ENCODE measurements at regions not wholly inside any gene's neighbourhood (a gene's known extent, or its start where the extent isn't known, plus 50 kb on each side); places are given as distances from the start of the nearest gene placed in this dataset.
"Not testable (repeated sequence)": the region's sequence is repeated elsewhere in the genome, so short reads cannot be mapped to it uniquely, and the experiment has no call there.

DNA sequence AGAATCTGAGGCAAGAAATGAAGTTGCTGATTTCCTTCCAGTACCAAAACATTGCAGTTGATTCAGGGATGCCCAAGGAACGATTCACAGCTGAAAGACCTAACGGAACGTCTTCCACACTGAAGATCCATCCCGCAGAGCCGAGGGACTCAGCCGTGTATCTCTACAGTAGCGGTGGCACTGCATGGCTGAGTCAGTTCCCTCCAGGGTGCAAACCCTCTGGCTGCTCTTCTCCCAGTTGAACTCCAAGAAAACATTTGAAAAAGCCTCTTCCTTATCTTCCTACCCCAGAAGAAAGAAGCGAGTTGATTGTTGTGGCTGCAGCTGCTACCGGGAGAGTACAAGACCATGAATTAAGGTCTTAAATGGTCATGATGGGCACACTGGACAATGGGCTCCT is 147.1 kb upstream of the PRSS1 start:
- no peak for DNase-seq

DNA sequence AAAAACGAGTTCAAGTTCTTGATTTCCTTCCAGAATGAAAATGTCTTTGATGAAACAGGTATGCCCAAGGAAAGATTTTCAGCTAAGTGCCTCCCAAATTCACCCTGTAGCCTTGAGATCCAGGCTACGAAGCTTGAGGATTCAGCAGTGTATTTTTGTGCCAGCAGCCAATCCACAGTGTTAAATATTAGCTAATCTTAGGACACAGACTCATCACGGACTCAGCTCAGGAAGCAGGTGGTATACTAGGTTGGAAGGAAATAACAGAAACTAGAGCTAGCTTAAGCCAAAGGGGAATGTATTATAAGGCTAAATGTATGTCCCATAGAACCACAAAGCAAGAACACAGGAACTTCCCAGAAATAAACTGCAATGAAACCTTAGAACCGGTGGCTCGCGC is 151.0 kb upstream of the PRSS1 start:
- DNase-seq = no peak

- DNase-seq = no peak
These were observed 151.7 kb upstream of the PRSS1 start for GRCh38 chr7:142597547-142597946.

- DNase-seq = no peak
These were observed 153.3 kb upstream of the PRSS1 start for GRCh38 chr7:142595816-142596516.

- no peak for DNase-seq
These were observed 155.2 kb upstream of the PRSS1 start for GRCh38 chr7:142594078-142594477.

- no peak for DNase-seq
These were observed 156.2 kb upstream of the PRSS1 start for GRCh38 chr7:142593106-142593505.

DNA sequence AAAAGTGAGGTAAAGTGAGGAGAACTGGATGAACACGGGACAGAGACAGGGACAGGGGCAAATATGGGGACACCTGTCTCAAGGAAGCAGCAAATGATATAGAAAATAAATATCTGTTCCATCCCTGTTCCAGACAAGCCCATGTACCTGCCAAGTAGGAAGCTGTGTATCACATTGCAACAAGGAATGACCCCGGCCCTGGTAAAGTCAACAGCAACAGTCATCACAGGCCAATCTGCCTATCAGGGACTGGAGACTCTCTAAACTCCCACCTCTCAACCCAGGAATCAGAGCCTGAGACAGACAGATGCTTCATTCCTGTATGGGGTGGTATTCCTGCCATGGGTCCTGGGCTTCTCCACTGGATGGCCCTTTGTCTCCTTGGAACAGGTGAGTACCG is 156.6 kb upstream of the PRSS1 start:
- no peak for DNase-seq

GRCh38 chr7:142592231-142592630 is 157.0 kb upstream of the PRSS1 start:
- no peak for DNase-seq

DNA sequence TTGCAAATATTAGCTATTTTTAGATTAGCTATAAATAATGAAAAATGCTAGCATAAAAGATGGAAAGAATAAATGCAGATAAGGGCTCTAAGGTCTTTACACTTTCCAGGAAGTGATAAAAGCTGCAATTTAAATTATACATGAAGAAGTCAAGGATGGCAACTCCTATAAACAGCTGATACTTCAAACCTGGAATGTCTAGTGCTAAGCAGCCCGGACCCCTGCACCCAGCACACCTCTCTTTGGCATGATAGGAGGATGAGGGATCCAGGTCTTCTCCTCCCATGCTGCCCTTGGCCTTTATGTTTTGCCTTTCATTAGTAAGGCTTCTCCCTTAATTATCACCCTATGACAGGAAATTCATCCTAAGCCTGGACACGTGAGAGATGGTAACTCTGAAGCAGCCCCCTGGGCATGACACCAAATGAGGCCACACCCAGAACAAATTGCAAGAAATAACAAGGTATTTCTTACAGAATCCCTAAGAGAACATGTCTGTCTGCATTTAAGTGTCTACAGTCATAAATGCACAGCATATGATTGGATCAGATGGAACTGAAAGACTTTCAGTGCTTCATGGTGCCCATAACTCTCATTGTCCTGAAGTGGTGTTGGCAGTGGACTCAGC is 158.3 kb upstream of the PRSS1 start:
- no peak for DNase-seq

DNA sequence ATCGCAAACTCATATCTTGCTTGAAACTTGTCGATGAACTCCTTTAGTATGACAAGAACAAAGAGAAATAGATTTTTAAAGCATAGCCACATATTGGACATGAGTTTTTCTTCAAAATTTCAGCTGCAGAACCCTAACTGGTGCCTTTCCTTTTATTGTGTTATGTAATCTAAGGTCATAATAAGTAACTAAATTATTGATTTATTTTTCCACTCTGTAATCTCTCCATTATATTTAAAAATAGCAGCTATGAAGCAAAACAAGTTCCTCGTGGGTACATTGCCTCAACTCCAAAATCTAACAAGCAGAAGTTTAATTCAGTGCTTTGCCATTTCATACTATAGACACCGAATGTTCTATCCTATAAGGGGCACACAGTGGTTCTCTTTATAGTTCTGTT is 159.2 kb upstream of the PRSS1 start:
- DNase-seq = no peak

DNA sequence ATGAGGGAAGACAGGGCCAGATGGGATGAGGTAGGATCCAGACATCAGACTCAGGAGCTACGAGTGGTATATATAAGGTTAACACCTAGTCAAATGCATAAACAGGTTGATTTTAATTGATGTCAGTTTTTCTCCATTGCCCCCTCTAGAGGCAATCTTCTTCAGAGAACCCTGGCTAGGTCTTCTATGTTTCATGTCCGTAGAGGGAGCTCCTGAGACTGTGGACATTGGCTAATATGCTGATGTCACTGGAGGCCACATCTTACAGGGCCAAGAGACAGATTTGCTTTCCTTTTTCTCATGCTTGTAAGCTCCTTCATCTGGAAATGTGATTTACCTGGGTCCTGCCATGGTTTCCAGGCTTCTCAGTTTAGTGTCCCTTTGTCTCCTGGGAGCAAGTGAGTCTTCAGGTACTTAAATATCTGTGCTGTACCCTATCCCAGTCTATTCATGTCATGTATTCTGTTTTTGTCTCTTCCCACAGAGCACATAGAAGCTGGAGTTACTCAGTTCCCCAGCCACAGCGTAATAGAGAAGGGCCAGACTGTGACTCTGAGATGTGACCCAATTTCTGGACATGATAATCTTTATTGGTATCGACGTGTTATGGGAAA is 161.6 kb upstream of the PRSS1 start:
- no peak for DNase-seq

- no peak for DNase-seq
These were observed 162.7 kb upstream of the PRSS1 start for GRCh38 chr7:142586611-142587010.

GRCh38 chr7:142585425-142585824 is 163.8 kb upstream of the PRSS1 start:
- no peak for DNase-seq

DNA sequence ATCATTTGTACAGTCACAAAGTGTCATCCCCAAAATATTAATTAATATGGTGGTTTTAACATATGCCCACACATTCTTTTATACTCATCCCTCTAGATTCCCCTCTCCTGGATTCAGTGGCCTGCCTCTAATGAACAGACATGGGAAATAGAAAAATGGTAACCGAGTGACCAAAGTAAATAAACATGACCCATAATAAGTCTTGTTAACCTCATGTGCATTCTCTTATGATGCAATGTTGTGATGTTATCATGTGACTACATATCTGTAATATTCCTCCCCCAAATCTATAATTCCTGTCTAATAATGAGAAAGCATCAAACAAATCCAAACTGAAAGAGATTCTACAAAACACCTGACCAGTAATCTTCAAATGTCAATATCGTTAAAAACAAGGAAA is 164.5 kb upstream of the PRSS1 start:
- no peak for DNase-seq

- DNase-seq = no peak
These were observed 165.8 kb upstream of the PRSS1 start for GRCh38 chr7:142583446-142583845.

- no peak for DNase-seq
These were observed 166.9 kb upstream of the PRSS1 start for GRCh38 chr7:142582351-142582750.

GRCh38 chr7:142581341-142581740 is 167.9 kb upstream of the PRSS1 start:
- DNase-seq = no peak

DNA sequence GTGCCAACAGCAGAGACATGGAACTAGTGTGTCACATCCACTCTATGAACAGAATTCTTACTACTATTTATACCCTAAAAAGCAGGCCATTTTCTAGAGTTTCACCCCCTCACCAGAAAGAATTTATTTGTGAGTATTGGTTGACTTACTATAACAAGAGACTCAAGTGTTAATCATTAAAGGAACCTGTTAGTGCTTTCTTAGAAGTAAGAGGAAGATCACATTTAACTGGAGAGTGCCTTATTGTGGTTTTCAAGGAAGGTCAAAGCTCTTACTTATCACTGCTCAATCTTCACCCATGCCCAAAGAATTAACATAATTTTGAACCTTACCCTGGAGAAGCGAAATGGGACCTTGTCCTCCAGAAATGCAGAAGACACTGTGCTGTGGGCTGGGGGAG is 169.3 kb upstream of the PRSS1 start:
- DNase-seq = no peak

DNA sequence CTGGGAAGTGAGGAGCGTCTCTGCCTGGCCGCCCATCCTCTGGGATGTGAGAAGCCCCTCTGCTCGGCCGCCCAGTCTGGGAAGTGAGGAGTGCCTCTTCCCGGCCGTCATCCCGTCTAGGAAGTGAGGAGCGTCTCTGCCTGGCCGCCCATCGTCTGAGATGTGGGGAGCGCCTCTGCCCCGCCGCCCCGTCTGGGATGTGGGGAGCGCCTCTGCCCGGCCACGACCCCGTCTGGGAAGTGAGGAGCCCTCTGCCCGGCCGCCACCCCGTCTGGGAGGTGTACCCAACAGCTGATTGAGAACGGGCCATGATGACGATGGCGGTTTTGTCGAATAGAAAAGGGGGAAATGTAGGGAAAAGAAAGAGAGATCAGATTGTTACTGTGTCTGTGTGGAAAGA is 173.9 kb upstream of the PRSS1 start:
- not testable (repeated sequence) for DNase-seq

DNA sequence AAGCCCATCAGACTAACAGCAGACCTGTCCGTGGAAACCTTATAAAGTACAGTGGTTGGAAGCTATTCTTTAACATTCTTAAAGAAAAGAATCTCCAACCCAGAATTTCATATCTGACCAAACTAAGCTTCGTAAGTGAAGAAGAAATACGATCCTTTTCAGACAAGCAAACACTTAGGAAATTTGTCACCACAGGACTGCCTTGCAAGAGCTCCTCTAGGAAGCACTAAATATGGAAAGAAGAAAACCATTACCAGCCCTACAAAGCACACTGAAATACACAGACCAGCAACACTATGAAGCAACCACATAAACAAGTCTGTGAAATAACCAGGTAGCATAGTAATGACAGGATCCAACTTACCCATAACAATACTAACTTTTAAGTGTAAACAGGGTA is 177.7 kb upstream of the PRSS1 start:
- DNase-seq = no peak

GRCh38 chr7:142569851-142570250 is 179.4 kb upstream of the PRSS1 start:
- no peak for DNase-seq

GRCh38 chr7:142568435-142569097 is 180.7 kb upstream of the PRSS1 start:
- no peak for DNase-seq

DNA sequence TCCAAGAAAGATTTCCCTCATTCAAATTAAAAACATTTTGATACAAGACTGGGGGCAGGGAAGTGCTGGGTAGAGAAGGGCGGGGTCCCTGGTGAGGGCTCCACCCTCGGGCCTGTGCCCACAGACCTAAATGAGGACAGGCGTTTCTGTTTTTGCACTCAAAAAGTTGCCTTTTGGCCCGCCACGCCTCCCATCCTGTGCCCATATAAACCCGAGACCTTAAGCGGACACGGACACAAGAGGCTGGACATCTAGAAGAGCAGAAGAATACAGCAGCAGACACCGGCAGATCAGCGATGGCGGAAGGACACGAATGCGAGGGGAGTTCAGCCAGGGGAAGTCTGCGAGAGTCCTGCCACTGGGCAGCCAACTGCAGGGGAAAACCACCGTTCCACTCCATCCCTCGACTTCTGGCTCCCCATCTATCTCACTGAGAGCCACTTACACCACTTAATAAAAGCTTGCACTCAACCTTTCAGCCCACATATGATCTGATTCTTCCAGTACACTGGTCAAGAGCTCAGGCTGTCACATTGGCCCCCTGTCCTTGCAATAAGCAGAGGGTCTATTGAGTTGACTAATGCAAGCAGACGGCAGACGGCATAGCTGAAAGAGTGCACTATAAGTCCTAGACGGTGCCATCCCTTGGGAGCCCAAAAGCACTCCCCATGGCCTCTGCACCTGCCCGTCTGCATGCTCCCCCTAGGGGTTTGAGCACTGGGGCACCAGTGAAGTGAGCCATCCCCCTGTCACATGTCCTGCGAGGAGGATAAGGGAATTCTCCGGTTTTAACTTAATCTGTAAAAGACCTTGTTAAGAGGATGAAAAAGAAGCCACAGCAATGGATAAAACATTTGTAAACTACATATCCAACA is 181.8 kb upstream of the PRSS1 start:
- no peak for DNase-seq

All from NCI-H2029 (cell line).